HG03432 (cell line): ENCODE measurements at regions not wholly inside any gene's neighbourhood (a gene's known extent, or its start where the extent isn't known, plus 50 kb on each side); places are given as distances from the start of the nearest gene placed in this dataset.

ENCODE experiments used
- ATAC-seq: cut with Tn5 transposase; IDR thresholded peaks from one replicate; pipeline ENCODE4 v1.9.1; 2021; ENCODE audit warnings: mild to moderate bottlenecking, moderate library complexity; ENCODE audit not compliant: unreplicated experiment

GRCh38 chr6:132934496-132934895, 120.1 kb downstream of the RPS12 start:
- no peak for ATAC-seq

GRCh38 chr6:132936646-132937045, 122.3 kb downstream of the RPS12 start:
- no peak for ATAC-seq

- peak; percentile 46 for ATAC-seq
Observed at GRCh38 chr6:132937466-132937906, 123.1 kb downstream of the RPS12 start.

- no peak for ATAC-seq
Observed at GRCh38 chr6:132948889-132949288, 134.5 kb downstream of the RPS12 start.

GRCh38 chr6:132950566-132950965, 136.2 kb downstream of the RPS12 start:
- ATAC-seq: no peak

- no peak for ATAC-seq
Observed at GRCh38 chr6:132952031-132952867, 137.9 kb downstream of the RPS12 start.

GRCh38 chr6:132952986-132953385, 138.6 kb downstream of the RPS12 start:
- no peak for ATAC-seq

- no peak for ATAC-seq
Observed at GRCh38 chr6:132954222-132954621, 139.9 kb downstream of the RPS12 start.

GRCh38 chr6:132954936-132955335, 140.6 kb downstream of the RPS12 start:
- ATAC-seq: no peak

- ATAC-seq: no peak
Observed at GRCh38 chr6:132959639-132960326, 145.4 kb downstream of the RPS12 start.

- ATAC-seq: no peak
Observed at GRCh38 chr6:132960720-132961119, 146.4 kb downstream of the RPS12 start.

- ATAC-seq: no peak
Observed at GRCh38 chr6:132961122-132961521, 146.8 kb downstream of the RPS12 start.

GRCh38 chr6:132961610-132962009, 147.2 kb downstream of the RPS12 start:
- peak; percentile 34 for ATAC-seq

GRCh38 chr6:132962936-132963868, 148.8 kb downstream of the RPS12 start:
- ATAC-seq: peak; percentile 90

GRCh38 chr6:132964101-132964867, 149.9 kb downstream of the RPS12 start:
- ATAC-seq: no peak

- no peak for ATAC-seq
Observed at GRCh38 chr6:132964868-132965382, 150.6 kb downstream of the RPS12 start.

- ATAC-seq: no peak
Observed at GRCh38 chr6:132967871-132968270, 153.5 kb downstream of the RPS12 start.

GRCh38 chr6:132968419-132968950, 154.1 kb downstream of the RPS12 start:
- ATAC-seq: no peak

- no peak for ATAC-seq
Observed at GRCh38 chr6:132969196-132969595, 154.8 kb downstream of the RPS12 start.

GRCh38 chr6:132971676-132972075, 157.3 kb downstream of the RPS12 start:
- ATAC-seq: no peak
